Mesendoderm (in vitro differentiated cells): ENCODE measurements at regions not wholly inside any gene's neighbourhood (a gene's known extent, or its start where the extent isn't known, plus 50 kb on each side); places are given as distances from the start of the nearest gene placed in this dataset.

Experiments used
- DNase-seq: peaks from one replicate; pipeline ENCODE4 v3.0.0; 2013
- H2AK5ac ChIP-seq: 2 replicates; pipeline ENCODE4 v1.6.1; 2013; ENCODE audit warnings: low read length, inconsistent platforms
- H2BK120ac ChIP-seq: 2 replicates; pipeline ENCODE4 v1.6.1; 2013; ENCODE audit warnings: low read depth, mild to moderate bottlenecking, low read length, moderate library complexity, mixed read lengths
- H2BK15ac ChIP-seq: replicated peaks from 2 replicates; pipeline ENCODE4 v1.6.1; 2013; ENCODE audit warnings: low read depth, mild to moderate bottlenecking, moderate library complexity
- H2BK5ac ChIP-seq: 2 replicates; pipeline ENCODE4 v1.6.1; 2013; ENCODE audit warnings: low read length, inconsistent platforms
- H3K18ac ChIP-seq: 2 replicates; pipeline ENCODE4 v1.6.1; 2013; ENCODE audit warnings: mild to moderate bottlenecking, low read length, mixed read lengths
- H3K23ac ChIP-seq: one replicate; pipeline ENCODE4 v1.6.1; 2013; ENCODE audit warnings: low read length
- H3K27ac ChIP-seq: 2 replicates; pipeline ENCODE4 v1.5.1; 2013; ENCODE audit warnings: low read depth, mild to moderate bottlenecking, inconsistent platforms, low read length, moderate library complexity
- H3K27me3 ChIP-seq: 2 replicates; pipeline ENCODE4 v1.6.1; 2013; ENCODE audit warnings: low read length, control low read depth, mild to moderate bottlenecking, inconsistent platforms; ENCODE audit not compliant: insufficient read depth, poor library complexity
- H3K36me3 ChIP-seq: 2 replicates; pipeline ENCODE4 v1.6.1; 2013; ENCODE audit warnings: low read length, inconsistent platforms; ENCODE audit not compliant: control insufficient read depth, insufficient read depth
- H3K4ac ChIP-seq: one replicate; pipeline ENCODE4 v1.6.1; 2013; ENCODE audit warnings: low read depth, mild to moderate bottlenecking, low read length, moderate library complexity
- H3K4me1 ChIP-seq: 2 replicates; pipeline ENCODE4 v1.6.1; 2013; ENCODE audit warnings: low read depth, low read length, inconsistent platforms; ENCODE audit not compliant: control insufficient read depth
- H3K4me2 ChIP-seq: 2 replicates; pipeline ENCODE4 v1.6.1; 2013; ENCODE audit warnings: low read length
- H3K4me3 ChIP-seq: 2 replicates; pipeline ENCODE4 v1.5.1; 2013; ENCODE audit warnings: mild to moderate bottlenecking, low read length
- H3K56ac ChIP-seq: one replicate; pipeline ENCODE4 v1.6.1; 2013; ENCODE audit warnings: low read length
- H3K79me1 ChIP-seq: 2 replicates; pipeline ENCODE4 v1.6.1; 2013; ENCODE audit warnings: low read length, inconsistent platforms
- H3K79me2 ChIP-seq: 2 replicates; pipeline ENCODE4 v1.6.1; 2013; ENCODE audit warnings: mild to moderate bottlenecking, low read length; ENCODE audit not compliant: control insufficient read depth, insufficient read depth
- H3K9ac ChIP-seq: 2 replicates; pipeline ENCODE4 v1.6.1; 2013; ENCODE audit warnings: low read length, inconsistent platforms
- H4K5ac ChIP-seq: one replicate; pipeline ENCODE4 v1.6.1; 2013; ENCODE audit warnings: low read length
- H4K8ac ChIP-seq: one replicate; pipeline ENCODE4 v1.6.1; 2013; ENCODE audit warnings: low read depth, mild to moderate bottlenecking, control low read depth, low read length, moderate library complexity
- WGBS: extraction: QIAGEN DNeasy Blood & Tissue Kit; methylation state at CpG from one replicate; pipeline ENCODE4 v1.1.7; 2013; ENCODE audit warnings: low lambda C conversion rate, missing lambda C conversion rate; ENCODE audit not compliant: insufficient coverage; ENCODE audit errors: extremely low coverage; 5-methylcytosine and 5-hydroxymethylcytosine counted together

- Histone ChIP-seq H3K18ac (no peak overlapping the region), H3K4me3 (no peak overlapping the region), H3K27ac (no peak overlapping the region), H3K4ac (no peak overlapping the region), H4K8ac (no peak overlapping the region), H3K27me3 (no peaks in the 10 kb centered on the region), H3K79me1 (no peaks in the 10 kb centered on the region), H2BK5ac (no peak overlapping the region), H2BK15ac (no peak overlapping the region), H2AK5ac (no peak overlapping the region), H3K36me3 (no peaks in the 10 kb centered on the region), H4K5ac (no peak overlapping the region), H3K23ac (no peak overlapping the region), H3K4me1 (no peaks in the 10 kb centered on the region), H3K4me2 (no peak overlapping the region), H3K79me2 (no peaks in the 10 kb centered on the region), H3K9ac (no peak overlapping the region), H2BK120ac (no peak overlapping the region), H3K56ac (no peak overlapping the region)
- 100% methylated on average over 7 of the region's 13 CpGs for WGBS
- DNase-seq, result no peak
These were observed 50.9 kb downstream of the TNP1 start for GRCh38 chr2:216808805-216809425.

GRCh38 chr2:216807857-216808272, 52.0 kb downstream of the TNP1 start:
- Histone ChIP-seq H4K8ac (no peak overlapping the region), H4K5ac (no peak overlapping the region), H2AK5ac (no peak overlapping the region), H3K27me3 (no peaks in the 10 kb centered on the region), H3K4me3 (no peak overlapping the region), H3K27ac (no peak overlapping the region), H2BK120ac (no peak overlapping the region), H3K23ac (no peak overlapping the region), H3K36me3 (no peaks in the 10 kb centered on the region), H3K18ac (no peak overlapping the region), H3K9ac (no peak overlapping the region), H3K56ac (no peak overlapping the region), H3K4me2 (no peak overlapping the region), H3K79me1 (no peaks in the 10 kb centered on the region), H2BK5ac (no peak overlapping the region), H3K79me2 (no peaks in the 10 kb centered on the region), H3K4ac (no peak overlapping the region), H3K4me1 (no peaks in the 10 kb centered on the region), H2BK15ac (no peak overlapping the region)
- no CpG with 5 or more reads among the region's 7 CpGs for WGBS
- DNase-seq, result peak; percentile 18

- H3K18ac ChIP-seq, result no peak overlapping the region
- no peaks in the 10 kb centered on the region for H3K27me3 ChIP-seq
- H3K36me3 ChIP-seq, result no peaks in the 10 kb centered on the region
- H3K79me1 ChIP-seq, result no peaks in the 10 kb centered on the region
- H3K9ac ChIP-seq, result no peak overlapping the region
- no peak overlapping the region for H4K8ac ChIP-seq
- no peak overlapping the region for H3K4ac ChIP-seq
- no peak overlapping the region for H2BK15ac ChIP-seq
- H2BK120ac ChIP-seq, result no peak overlapping the region
- no peak overlapping the region for H3K4me2 ChIP-seq
- H2AK5ac ChIP-seq, result no peak overlapping the region
- no peak overlapping the region for H2BK5ac ChIP-seq
- no peaks in the 10 kb centered on the region for H3K4me1 ChIP-seq
- no peak overlapping the region for H3K4me3 ChIP-seq
- no peak overlapping the region for H3K23ac ChIP-seq
- H3K56ac ChIP-seq, result no peak overlapping the region
- H4K5ac ChIP-seq, result no peak overlapping the region
- no peaks in the 10 kb centered on the region for H3K79me2 ChIP-seq
- H3K27ac ChIP-seq, result no peak overlapping the region
- whole genome bisulfite sequencing, result no CpG with 5 or more reads among the region's 10 CpGs
- DNase-seq, result peak; percentile 26
These were observed 55.2 kb downstream of the TNP1 start for GRCh38 chr2:216804357-216805350.

GRCh38 chr2:216803791-216804190, 56.1 kb downstream of the TNP1 start:
- Histone ChIP-seq H3K56ac (no peak overlapping the region), H2BK120ac (no peak overlapping the region), H3K27me3 (no peaks in the 10 kb centered on the region), H3K9ac (no peak overlapping the region), H3K4me3 (no peak overlapping the region), H3K18ac (no peak overlapping the region), H4K8ac (no peak overlapping the region), H3K79me2 (no peaks in the 10 kb centered on the region), H4K5ac (no peak overlapping the region), H3K4ac (no peak overlapping the region), H3K79me1 (no peaks in the 10 kb centered on the region), H2AK5ac (no peak overlapping the region), H3K4me1 (no peaks in the 10 kb centered on the region), H3K27ac (no peak overlapping the region), H3K36me3 (no peaks in the 10 kb centered on the region), H2BK5ac (no peak overlapping the region), H3K23ac (no peak overlapping the region), H3K4me2 (no peak overlapping the region), H2BK15ac (no peak overlapping the region)
- no CpG with 5 or more reads among the region's 13 CpGs for whole genome bisulfite sequencing
- no peak for DNase-seq

GRCh38 chr2:216802516-216803215, 57.2 kb downstream of the TNP1 start:
- H2BK5ac ChIP-seq, result no peak overlapping the region
- H3K27me3 ChIP-seq, result no peaks in the 10 kb centered on the region
- no peak overlapping the region for H3K4me2 ChIP-seq
- no peak overlapping the region for H3K23ac ChIP-seq
- no peak overlapping the region for H4K8ac ChIP-seq
- H2BK120ac ChIP-seq, result no peak overlapping the region
- no peak overlapping the region for H3K4ac ChIP-seq
- no peak overlapping the region for H4K5ac ChIP-seq
- no peak overlapping the region for H3K9ac ChIP-seq
- H2AK5ac ChIP-seq, result no peak overlapping the region
- H2BK15ac ChIP-seq, result no peak overlapping the region
- no peaks in the 10 kb centered on the region for H3K79me1 ChIP-seq
- no peak overlapping the region for H3K56ac ChIP-seq
- no CpG with 5 or more reads among the region's 10 CpGs for WGBS
- no peak overlapping the region for H3K18ac ChIP-seq
- no peak overlapping the region for H3K27ac ChIP-seq
- H3K79me2 ChIP-seq, result no peaks in the 10 kb centered on the region
- no peaks in the 10 kb centered on the region for H3K4me1 ChIP-seq
- no peak for DNase-seq
- no peak overlapping the region for H3K4me3 ChIP-seq
- H3K36me3 ChIP-seq, result no peaks in the 10 kb centered on the region
